ENCODE measurements at regions not wholly inside any gene's neighbourhood (a gene's known extent, or its start where the extent isn't known, plus 50 kb on each side); places are given as distances from the start of the nearest gene placed in this dataset.

DNA sequence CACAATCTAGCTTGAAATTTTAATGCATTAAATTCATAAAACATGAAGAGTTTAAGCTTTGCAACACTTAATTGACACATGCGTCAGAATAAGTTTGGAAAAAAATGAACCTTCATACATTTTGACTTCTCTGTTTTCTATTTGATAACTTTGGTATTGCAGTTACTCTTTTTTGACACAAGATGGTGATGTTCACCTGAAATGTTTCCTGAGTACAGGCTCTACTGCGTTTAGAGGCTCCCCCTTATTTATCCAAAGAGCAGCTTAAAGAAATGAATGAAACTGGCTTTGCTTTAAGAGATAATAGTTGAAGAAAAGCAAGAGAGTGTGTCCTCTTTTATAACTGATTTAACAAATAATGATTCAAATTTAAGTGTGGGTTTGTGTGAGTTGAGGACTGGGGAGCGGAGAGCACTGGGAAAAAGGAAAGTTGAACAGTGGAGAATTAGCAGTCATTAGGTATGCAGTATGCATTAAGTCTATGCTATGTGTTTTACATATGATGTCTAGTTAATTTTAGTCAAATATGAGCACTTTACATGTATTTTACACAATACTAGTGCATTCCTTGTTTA, 180.6 kb upstream of the NUDT6 start:
- TF ChIP-seq CTCF (IDR thresholded peaks at IDR 0.05), result peak; percentile 67 to 74 (median 74)
- no peak for TF ChIP-seq EP300 (IDR thresholded peaks at IDR 0.05; ENCODE audit: low read depth)
